ENCODE measurements at regions not wholly inside any gene's neighbourhood (a gene's known extent, or its start where the extent isn't known, plus 50 kb on each side); places are given as distances from the start of the nearest gene placed in this dataset.

GRCh38 chr2:76075126-76075525 is 364.4 kb upstream of the GCFC2 start:
- intact Hi-C loops (cut with micrococcal nuclease; ENCODE audit: unreplicated experiment) (no loop called here), in situ Hi-C loops (cut with HindIII; ENCODE audit: extremely low pct_ligation_motif_present, low pct_unique_long_range_greater_than_20kb) (no loop called here)
- Histone ChIP-seq H3K9me3 (ENCODE audit: low read length) (no peaks in the 10 kb centered on the region), H3K9ac (ENCODE audit: insufficient read depth, low read depth, low read length) (no peak overlapping the region), H3K36me3 (replicated peaks in 1 of 2; ENCODE audit: control insufficient read depth in 1 of 2, insufficient read depth in 2 of 2, low read length in 2 of 2) (no peaks in the 10 kb centered on the region), H3K27ac (ENCODE audit: extremely low read length, insufficient read depth, low read length) (no peak overlapping the region), H2AFZ (ENCODE audit: low read length) (no peak overlapping the region), H3K4me3 (replicated peaks in 1 of 3; ENCODE audit: insufficient read depth in 1 of 3, low read depth in 2 of 3, low read length in 3 of 3) (no peak overlapping the region), H3K4me2 (ENCODE audit: low read depth, low read length) (no peak overlapping the region), H4K20me1 (ENCODE audit: insufficient read depth, low read length) (no peaks in the 10 kb centered on the region), H3K27me3 (ENCODE audit: control insufficient read depth in 1 of 2, insufficient read depth in 2 of 2, low read length in 2 of 2) (no peaks in the 10 kb centered on the region), H3K79me2 (ENCODE audit: insufficient read depth, low read length) (no peaks in the 10 kb centered on the region), H3K4me1 (ENCODE audit: insufficient read depth, low read length) (no peaks in the 10 kb centered on the region)
- no TSS peak for BruUV-seq (replicated peaks)
- ChIA-PET CTCF (ENCODE audit: low intra/inter-chr PET ratio, low total read pairs) (no interaction called here), POLR2A (no interaction called here)
- FAIRE-seq (no peak), DNase-seq (ENCODE audit: low spot score) (no peak), ATAC-seq (no peak)
- TF ChIP-seq ZNF547 (CRISPR knock-in tag; IDR thresholded peaks at IDR 0.05): no peak
- TF ChIP-seq ZNF614 (CRISPR knock-in tag; IDR thresholded peaks at IDR 0.05; ENCODE audit: borderline replicate concordance): no peak
- TF ChIP-seq, protein P1, sequence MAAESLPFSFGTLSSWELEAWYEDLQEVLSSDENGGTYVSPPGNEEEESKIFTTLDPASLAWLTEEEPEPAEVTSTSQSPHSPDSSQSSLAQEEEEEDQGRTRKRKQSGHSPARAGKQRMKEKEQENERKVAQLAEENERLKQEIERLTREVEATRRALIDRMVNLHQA (CRISPR knock-in tag; IDR thresholded peaks at IDR 0.05): no peak
- TF ChIP-seq SRSF9 (IDR thresholded peaks at IDR 0.05; ENCODE audit: borderline replicate concordance, insufficient read depth, low read depth, low read length, poor library complexity, severe bottlenecking): no peak
- TF ChIP-seq ZNF274 (CRISPR knock-in tag; IDR thresholded peaks at IDR 0.05): no peak
- no peak for TF ChIP-seq SRSF4 (IDR thresholded peaks at IDR 0.05; ENCODE audit: low read depth, low read length, poor library complexity, severe bottlenecking)
- TF ChIP-seq ZBTB7A (CRISPR knock-in tag; IDR thresholded peaks at IDR 0.05): no peak
- TF ChIP-seq ZNF224 (CRISPR knock-in tag; IDR thresholded peaks at IDR 0.05): no peak
- TF ChIP-seq NR3C1 (CRISPR knock-in tag; IDR thresholded peaks at IDR 0.05): no peak
- TF ChIP-seq AGO1 (IDR thresholded peaks at IDR 0.05; ENCODE audit: low read depth, low read length, poor library complexity, severe bottlenecking): no peak
- TF ChIP-seq ZNF775 (CRISPR knock-in tag; IDR thresholded peaks at IDR 0.05; ENCODE audit: borderline replicate concordance): no peak
- TF ChIP-seq, protein P2, sequence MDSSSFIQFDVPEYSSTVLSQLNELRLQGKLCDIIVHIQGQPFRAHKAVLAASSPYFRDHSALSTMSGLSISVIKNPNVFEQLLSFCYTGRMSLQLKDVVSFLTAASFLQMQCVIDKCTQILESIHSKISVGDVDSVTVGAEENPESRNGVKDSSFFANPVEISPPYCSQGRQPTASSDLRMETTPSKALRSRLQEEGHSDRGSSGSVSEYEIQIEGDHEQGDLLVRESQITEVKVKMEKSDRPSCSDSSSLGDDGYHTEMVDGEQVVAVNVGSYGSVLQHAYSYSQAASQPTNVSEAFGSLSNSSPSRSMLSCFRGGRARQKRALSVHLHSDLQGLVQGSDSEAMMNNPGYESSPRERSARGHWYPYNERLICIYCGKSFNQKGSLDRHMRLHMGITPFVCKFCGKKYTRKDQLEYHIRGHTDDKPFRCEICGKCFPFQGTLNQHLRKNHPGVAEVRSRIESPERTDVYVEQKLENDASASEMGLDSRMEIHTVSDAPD (CRISPR knock-in tag; IDR thresholded peaks at IDR 0.05): no peak
- no peak for TF ChIP-seq HNRNPUL1 (IDR thresholded peaks at IDR 0.05; ENCODE audit: low read depth, low read length)
- no peak for TF ChIP-seq RNF219 (CRISPR knock-in tag; IDR thresholded peaks at IDR 0.05)
- TF ChIP-seq, protein P3, sequence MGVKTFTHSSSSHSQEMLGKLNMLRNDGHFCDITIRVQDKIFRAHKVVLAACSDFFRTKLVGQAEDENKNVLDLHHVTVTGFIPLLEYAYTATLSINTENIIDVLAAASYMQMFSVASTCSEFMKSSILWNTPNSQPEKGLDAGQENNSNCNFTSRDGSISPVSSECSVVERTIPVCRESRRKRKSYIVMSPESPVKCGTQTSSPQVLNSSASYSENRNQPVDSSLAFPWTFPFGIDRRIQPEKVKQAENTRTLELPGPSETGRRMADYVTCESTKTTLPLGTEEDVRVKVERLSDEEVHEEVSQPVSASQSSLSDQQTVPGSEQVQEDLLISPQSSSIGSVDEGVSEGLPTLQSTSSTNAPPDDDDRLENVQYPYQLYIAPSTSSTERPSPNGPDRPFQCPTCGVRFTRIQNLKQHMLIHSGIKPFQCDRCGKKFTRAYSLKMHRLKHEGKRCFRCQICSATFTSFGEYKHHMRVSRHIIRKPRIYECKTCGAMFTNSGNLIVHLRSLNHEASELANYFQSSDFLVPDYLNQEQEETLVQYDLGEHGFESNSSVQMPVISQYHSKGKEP (CRISPR knock-in tag; IDR thresholded peaks at IDR 0.05): no peak
- no peak for TF ChIP-seq GABPA (IDR thresholded peaks at IDR 0.05; ENCODE audit: low read depth, low read length)
- TF ChIP-seq GABPA (CRISPR knock-in tag; IDR thresholded peaks at IDR 0.05; ENCODE audit: low read depth): no peak
- TF ChIP-seq, protein P4, sequence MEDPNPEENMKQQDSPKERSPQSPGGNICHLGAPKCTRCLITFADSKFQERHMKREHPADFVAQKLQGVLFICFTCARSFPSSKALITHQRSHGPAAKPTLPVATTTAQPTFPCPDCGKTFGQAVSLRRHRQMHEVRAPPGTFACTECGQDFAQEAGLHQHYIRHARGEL (CRISPR knock-in tag; IDR thresholded peaks at IDR 0.05): no peak
- WGBS (ENCODE audit: low lambda C conversion rate): 11% methylated on average over 1 of the region's 1 CpG
